HPDE6-E6E7 (cell line): ENCODE measurements at regions not wholly inside any gene's neighbourhood (a gene's known extent, or its start where the extent isn't known, plus 50 kb on each side); places are given as distances from the start of the nearest gene placed in this dataset.
"Not testable (repeated sequence)": the region's sequence is repeated elsewhere in the genome, so short reads cannot be mapped to it uniquely, and the experiment has no call there.

Experiments used
- DNase-seq: peaks from one replicate; pipeline ENCODE4 v3.0.0; 2011; ENCODE audit warnings: missing footprints; ENCODE audit errors: extremely low spot score

DNA sequence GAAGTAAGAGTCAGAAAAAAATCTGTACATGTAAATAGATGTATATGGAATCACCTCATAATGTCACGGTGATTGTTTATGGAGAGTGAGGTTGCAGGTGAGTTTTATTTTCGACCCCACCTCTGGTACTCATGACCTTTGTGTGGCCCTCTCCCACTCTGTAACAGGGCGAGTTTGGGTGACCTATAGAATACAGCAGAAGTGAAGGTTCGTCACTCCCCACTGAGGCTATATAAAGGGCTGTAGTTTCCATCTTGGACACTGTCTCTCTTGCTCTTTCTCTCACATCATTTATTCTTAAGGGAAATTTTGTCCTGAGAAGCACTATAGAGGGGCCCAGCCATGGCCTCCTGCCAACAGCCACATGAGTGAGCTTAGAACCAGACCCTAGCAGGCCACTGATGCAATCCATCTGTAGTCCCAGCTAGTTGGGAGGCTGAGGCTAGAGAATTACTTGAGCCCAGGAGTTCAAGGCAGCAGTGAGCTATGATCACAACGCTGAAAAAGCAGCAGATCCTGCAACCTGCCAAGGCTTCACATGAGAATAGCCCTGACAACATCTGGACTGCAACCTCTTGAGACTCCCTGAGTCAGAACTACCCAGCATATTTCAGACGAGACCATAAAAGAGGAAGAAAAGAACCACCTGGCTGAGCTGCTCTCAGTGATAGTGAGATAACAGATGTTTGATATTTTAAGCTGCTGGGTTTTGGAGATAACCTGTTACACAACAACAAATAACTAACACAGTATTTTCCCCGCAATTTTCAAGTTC is 74.3 kb upstream of the SLC1A4 start:
- no peak for DNase-seq

DNA sequence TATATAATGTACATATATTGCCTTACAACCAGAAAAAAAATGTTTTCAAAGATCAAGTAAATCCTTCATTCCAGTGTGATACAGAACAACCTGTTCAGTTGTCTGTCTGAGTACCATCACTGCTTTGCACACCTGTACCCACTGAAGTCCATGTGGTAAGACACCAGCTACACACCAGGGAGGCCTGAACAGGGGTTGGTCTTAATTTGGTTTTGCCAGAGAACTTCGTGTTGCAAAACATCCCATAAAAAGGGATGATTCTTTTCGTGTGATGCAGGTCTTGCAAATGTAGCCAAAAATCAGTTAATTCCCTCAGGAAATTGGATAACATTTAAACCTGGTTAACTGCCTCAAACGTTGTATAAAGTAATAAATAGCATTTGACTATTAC is 73.7 kb upstream of the SLC1A4 start:
- no peak for DNase-seq

- DNase-seq = no peak
Observed at GRCh38 chr2:64918220-64918886, 70.8 kb upstream of the SLC1A4 start.

- DNase-seq = no peak
Observed at GRCh38 chr2:64919261-64919660, 69.9 kb upstream of the SLC1A4 start.

GRCh38 chr2:64922482-64923384 is 66.5 kb upstream of the SLC1A4 start:
- DNase-seq = no peak

- no peak for DNase-seq
Observed at GRCh38 chr2:64923385-64923710, 65.9 kb upstream of the SLC1A4 start.

DNA sequence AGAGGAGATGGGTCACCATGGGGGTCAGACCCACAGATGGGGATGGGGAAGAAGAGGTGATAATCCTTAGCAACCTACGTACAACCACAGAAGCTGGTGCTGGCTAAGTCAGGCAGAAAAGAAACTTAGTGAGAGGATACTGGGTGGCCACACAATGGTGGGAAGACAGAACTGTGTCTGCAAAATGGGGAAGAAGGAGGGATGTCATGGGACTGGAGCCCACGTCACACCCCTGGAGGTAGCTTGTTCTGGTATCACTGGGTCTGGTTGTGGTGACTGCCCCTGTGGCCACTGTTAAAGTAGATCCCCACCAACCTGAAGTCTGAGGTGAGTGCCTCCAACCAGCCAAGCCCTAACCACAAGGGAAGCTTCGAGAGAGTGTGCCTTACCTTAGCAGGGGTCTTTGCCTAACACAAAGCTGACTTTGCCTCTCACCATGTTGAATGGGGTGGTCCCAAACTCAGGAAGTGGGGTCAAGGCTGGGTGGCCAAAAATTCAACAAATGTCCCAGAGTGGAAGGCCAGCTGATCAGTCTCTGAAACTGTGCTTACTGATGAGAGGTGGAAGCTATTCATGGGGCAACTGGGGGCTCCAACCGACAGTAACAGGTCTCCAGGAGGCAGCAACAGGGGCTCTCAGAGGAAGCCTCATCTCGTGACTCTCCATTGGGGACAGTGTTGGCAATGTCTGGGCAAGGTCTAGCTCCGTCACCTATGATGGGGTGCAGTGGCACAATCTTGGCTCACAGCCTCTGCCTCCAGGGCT is 64.8 kb upstream of the SLC1A4 start:
- DNase-seq = no peak

GRCh38 chr2:64925930-64926722 is 63.1 kb upstream of the SLC1A4 start:
- not testable (repeated sequence) for DNase-seq

- DNase-seq = no peak
Observed at GRCh38 chr2:64928813-64929212, 60.4 kb upstream of the SLC1A4 start.

DNA sequence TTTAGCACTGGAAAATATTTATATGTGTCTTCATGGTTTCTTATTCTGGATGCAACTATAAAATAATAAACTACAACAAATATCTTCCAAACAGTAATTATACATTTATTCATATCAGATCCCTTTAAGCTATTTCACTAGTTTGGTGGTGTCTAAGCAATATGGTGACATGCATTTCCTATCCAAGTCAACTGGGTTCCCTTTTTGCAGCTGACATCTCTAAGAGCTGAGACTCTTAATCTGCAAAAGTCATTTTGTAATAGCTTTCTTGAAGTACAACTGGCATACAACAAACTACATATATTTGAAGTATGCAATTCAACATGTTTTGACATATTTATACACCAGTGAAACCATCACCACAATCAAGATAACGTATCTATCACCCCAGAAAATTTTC is 59.9 kb upstream of the SLC1A4 start:
- DNase-seq = no peak

DNA sequence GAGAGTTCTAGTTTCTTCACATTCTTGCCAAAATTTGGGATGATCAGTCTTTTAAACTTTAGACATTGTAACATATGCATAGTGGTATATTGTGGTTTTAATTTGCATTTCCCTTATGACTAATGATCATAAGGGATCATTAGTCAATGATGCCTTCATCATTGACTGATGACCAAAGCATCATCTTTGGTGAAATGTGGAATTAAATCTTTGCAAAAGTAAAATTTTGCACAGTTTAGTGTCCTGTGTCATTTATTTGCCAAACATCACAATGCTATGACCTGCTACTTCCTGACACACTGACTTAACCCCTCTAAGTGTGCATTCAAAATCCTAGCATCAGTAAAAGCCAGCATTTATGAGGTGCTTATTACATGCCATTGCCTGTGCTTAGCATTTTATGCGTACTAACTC is 58.9 kb upstream of the SLC1A4 start:
- DNase-seq = no peak

- DNase-seq = no peak
Observed at GRCh38 chr2:64931246-64932115, 57.7 kb upstream of the SLC1A4 start.

GRCh38 chr2:64932116-64932370 is 57.2 kb upstream of the SLC1A4 start:
- DNase-seq = no peak

- no peak for DNase-seq
Observed at GRCh38 chr2:64932371-64933216, 56.6 kb upstream of the SLC1A4 start.

DNA sequence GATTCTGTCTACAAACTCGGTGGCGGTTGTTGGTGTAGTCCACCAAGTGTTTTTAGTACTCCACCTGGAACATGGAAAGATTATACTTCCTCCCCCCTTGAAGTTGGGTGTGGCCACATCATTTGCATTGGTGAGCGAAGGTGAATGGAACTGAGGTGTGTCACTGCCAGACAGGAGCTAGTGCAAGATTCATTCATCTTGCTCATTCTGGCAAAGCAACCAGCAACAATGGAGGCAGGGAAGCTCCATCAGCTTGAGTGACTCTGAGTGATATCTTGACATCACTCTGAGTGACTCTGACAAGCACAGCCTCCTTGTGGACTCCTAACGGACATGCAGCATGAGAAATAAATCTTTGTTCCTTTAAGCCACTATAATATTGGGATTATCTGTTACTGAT is 54.7 kb upstream of the SLC1A4 start:
- DNase-seq = no peak

- DNase-seq = no peak
Observed at GRCh38 chr2:64936809-64937208, 52.4 kb upstream of the SLC1A4 start.

- not testable (repeated sequence) for DNase-seq
Observed at GRCh38 chr2:64937314-64937686, 51.9 kb upstream of the SLC1A4 start.

- DNase-seq = no peak
Observed at GRCh38 chr2:64937687-64938491, 51.3 kb upstream of the SLC1A4 start.
